Tibial nerve (tissue), 3 donors: ENCODE measurements at regions not wholly inside any gene's neighbourhood (a gene's known extent, or its start where the extent isn't known, plus 50 kb on each side); places are given as distances from the start of the nearest gene placed in this dataset.

Experiments
- POLR2A ChIP-seq, 2 donors: fragments of 450-650 bp; IDR thresholded peaks; one replicate each; pipeline ENCODE4 v1.6.1; 2017; ENCODE audit warnings: antibody characterized with exemption in 2 of 2, mild to moderate bottlenecking in 2 of 2, moderate library complexity in 2 of 2
- TF ChIP-seq, protein P1 (sequence below), 5 experiments: fragments of 200-600 bp in 3 of 5; fragments of 450-650 bp in 2 of 5; sonication (generic) in 3 of 5; IDR thresholded peaks; one replicate each; pipeline ENCODE4 v1.5.1; 2016 to 2019; ENCODE audit warnings: antibody characterized with exemption in 5 of 5, mild to moderate bottlenecking in 3 of 5, moderate library complexity in 2 of 5

DNA sequence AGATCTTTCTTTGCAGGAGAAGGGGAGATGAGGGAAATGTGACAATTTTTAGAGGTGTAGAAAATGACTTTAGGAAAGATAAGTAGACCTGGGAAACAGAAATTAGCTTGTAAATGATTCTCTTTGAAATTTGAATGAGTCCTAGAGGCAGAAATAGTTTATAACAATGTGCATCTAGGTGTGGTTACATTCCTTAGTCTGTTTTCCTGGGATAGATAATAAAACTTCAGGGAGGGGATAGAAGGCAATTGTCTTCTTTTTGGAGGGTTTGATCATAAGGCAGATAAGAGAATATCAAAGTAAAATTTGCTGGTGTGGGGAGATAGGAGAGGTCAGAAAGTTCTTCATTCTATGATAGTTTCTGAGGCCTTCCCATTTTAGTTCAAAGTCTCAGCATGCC lies 1344.3 kb upstream of the LRRTM1 start:
- TF ChIP-seq, protein P1, sequence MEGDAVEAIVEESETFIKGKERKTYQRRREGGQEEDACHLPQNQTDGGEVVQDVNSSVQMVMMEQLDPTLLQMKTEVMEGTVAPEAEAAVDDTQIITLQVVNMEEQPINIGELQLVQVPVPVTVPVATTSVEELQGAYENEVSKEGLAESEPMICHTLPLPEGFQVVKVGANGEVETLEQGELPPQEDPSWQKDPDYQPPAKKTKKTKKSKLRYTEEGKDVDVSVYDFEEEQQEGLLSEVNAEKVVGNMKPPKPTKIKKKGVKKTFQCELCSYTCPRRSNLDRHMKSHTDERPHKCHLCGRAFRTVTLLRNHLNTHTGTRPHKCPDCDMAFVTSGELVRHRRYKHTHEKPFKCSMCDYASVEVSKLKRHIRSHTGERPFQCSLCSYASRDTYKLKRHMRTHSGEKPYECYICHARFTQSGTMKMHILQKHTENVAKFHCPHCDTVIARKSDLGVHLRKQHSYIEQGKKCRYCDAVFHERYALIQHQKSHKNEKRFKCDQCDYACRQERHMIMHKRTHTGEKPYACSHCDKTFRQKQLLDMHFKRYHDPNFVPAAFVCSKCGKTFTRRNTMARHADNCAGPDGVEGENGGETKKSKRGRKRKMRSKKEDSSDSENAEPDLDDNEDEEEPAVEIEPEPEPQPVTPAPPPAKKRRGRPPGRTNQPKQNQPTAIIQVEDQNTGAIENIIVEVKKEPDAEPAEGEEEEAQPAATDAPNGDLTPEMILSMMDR (IDR thresholded peaks at IDR 0.05), result no peak
- no peak for TF ChIP-seq POLR2A (IDR thresholded peaks at IDR 0.05)
